HL-60 (cell line): ENCODE measurements at regions not wholly inside any gene's neighbourhood (a gene's known extent, or its start where the extent isn't known, plus 50 kb on each side); places are given as distances from the start of the nearest gene placed in this dataset.

Experiments
- DNase-seq, 2 experiments: peaks; one replicate each; pipeline ENCODE4 v3.0.0-alpha.2; 2010 to 2020; ENCODE audit warnings: low read depth in 1 of 2, low spot score in 1 of 2
- H3K27ac ChIP-seq: fragments of 250-450 bp; sonication (Bioruptor Pico); replicated peaks from 2 replicates; pipeline ENCODE4 v1.5.1; 2020; ENCODE audit warnings: mild to moderate bottlenecking, moderate library complexity
- H3K27me3 ChIP-seq: fragments of 250-450 bp; sonication (Bioruptor Pico); 2 replicates; pipeline ENCODE4 v1.5.1; 2021; ENCODE audit warnings: mild to moderate bottlenecking, moderate library complexity; ENCODE audit not compliant: insufficient read depth, poor library complexity, severe bottlenecking
- H3K4me3 ChIP-seq: replicated peaks from 2 replicates; pipeline ENCODE4 v1.5.1; 2011; ENCODE audit warnings: mild to moderate bottlenecking, control low read depth, low read length; ENCODE audit not compliant: insufficient read depth
- GABPA ChIP-seq: IDR thresholded peaks from 2 replicates; pipeline ENCODE4 v1.6.1; 2012; ENCODE audit warnings: low read depth
- POLR2AphosphoS5 ChIP-seq: IDR thresholded peaks from 2 replicates; pipeline ENCODE4 v1.6.1; 2012; ENCODE audit warnings: low read depth
- SPI1 ChIP-seq: IDR thresholded peaks from 2 replicates; pipeline ENCODE4 v1.6.1; 2012; ENCODE audit warnings: low read depth, mild to moderate bottlenecking, borderline replicate concordance
- TF ChIP-seq, protein P1 (sequence below): IDR thresholded peaks from one replicate; pipeline ENCODE4 v1.5.1; 2011; ENCODE audit warnings: low read length, control low read depth, inconsistent platforms; ENCODE audit not compliant: insufficient read depth
- TF ChIP-seq, protein P2 (sequence below): IDR thresholded peaks from 2 replicates; pipeline ENCODE4 v1.6.1; 2012; ENCODE audit warnings: low read depth; ENCODE audit not compliant: insufficient replicate concordance

DNA sequence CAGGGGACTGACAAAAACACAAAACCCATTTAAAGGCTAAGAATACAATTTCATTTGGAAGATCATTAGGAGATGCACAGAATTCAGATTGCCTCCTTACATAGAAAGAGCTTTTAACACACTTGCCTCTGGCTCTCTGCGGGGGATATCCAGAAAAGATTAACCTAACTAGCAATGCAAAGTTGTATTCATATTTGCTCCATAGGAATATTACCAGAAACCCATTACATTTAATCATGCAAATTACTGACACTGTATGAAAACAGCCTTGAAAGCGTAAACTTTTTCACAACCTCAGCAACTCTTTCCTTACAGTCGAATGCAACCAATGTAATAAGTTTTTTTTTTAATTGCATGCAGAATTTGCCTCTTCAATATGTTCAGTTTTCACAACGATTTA is 1087.3 kb upstream of the PRKX start:
- Histone ChIP-seq H3K27ac (no peak overlapping the region), H3K4me3 (no peak overlapping the region), H3K27me3 (no peaks in the 10 kb centered on the region)
- no peak for TF ChIP-seq SPI1
- no peak for TF ChIP-seq POLR2AphosphoS5
- no peak for DNase-seq

DNA sequence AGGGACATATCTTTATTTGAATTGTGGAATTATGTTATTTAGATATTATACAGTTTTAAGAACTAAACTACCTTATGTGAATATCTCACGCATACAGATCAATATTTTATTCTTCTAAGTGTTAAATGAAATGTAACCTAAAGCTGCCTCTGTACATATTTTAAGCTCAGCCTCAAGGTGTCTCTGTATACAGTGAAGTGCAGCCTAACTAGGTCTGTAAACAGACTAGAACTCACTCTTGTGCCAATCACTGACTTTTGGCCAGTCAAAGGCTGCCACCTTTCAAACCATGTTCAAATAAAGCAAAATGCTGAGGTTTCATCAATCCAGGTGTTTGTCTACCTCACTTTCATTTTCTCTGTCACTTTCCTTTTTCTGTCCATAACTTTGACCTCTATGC is 1074.5 kb upstream of the PRKX start:
- Histone ChIP-seq H3K27me3 (no peaks in the 10 kb centered on the region), H3K4me3 (no peak overlapping the region), H3K27ac (no peak overlapping the region)
- DNase-seq, result no peak
- TF ChIP-seq GABPA (no peak), POLR2AphosphoS5 (no peak), SPI1 (no peak)
- TF ChIP-seq, protein P1, sequence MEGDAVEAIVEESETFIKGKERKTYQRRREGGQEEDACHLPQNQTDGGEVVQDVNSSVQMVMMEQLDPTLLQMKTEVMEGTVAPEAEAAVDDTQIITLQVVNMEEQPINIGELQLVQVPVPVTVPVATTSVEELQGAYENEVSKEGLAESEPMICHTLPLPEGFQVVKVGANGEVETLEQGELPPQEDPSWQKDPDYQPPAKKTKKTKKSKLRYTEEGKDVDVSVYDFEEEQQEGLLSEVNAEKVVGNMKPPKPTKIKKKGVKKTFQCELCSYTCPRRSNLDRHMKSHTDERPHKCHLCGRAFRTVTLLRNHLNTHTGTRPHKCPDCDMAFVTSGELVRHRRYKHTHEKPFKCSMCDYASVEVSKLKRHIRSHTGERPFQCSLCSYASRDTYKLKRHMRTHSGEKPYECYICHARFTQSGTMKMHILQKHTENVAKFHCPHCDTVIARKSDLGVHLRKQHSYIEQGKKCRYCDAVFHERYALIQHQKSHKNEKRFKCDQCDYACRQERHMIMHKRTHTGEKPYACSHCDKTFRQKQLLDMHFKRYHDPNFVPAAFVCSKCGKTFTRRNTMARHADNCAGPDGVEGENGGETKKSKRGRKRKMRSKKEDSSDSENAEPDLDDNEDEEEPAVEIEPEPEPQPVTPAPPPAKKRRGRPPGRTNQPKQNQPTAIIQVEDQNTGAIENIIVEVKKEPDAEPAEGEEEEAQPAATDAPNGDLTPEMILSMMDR, result no peak
- TF ChIP-seq, protein P2, sequence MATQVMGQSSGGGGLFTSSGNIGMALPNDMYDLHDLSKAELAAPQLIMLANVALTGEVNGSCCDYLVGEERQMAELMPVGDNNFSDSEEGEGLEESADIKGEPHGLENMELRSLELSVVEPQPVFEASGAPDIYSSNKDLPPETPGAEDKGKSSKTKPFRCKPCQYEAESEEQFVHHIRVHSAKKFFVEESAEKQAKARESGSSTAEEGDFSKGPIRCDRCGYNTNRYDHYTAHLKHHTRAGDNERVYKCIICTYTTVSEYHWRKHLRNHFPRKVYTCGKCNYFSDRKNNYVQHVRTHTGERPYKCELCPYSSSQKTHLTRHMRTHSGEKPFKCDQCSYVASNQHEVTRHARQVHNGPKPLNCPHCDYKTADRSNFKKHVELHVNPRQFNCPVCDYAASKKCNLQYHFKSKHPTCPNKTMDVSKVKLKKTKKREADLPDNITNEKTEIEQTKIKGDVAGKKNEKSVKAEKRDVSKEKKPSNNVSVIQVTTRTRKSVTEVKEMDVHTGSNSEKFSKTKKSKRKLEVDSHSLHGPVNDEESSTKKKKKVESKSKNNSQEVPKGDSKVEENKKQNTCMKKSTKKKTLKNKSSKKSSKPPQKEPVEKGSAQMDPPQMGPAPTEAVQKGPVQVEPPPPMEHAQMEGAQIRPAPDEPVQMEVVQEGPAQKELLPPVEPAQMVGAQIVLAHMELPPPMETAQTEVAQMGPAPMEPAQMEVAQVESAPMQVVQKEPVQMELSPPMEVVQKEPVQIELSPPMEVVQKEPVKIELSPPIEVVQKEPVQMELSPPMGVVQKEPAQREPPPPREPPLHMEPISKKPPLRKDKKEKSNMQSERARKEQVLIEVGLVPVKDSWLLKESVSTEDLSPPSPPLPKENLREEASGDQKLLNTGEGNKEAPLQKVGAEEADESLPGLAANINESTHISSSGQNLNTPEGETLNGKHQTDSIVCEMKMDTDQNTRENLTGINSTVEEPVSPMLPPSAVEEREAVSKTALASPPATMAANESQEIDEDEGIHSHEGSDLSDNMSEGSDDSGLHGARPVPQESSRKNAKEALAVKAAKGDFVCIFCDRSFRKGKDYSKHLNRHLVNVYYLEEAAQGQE, result no peak

DNA sequence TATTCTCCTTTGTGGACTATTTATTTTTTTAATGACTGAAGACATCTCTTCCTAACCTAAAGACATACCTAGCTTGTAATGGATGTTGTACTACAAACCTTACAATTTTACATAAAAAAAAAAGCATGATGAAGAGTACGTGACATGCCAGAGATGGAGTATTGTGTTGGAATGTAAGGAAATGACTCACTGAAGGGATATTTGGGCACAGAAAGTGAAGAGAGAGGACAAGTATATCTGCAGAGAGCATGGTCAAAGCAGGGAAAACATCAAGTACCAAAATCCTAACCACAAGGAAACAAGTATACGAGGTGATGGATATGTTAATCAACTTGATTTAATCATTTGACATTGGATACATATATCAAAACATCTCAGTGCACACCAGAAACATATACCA is 1051.4 kb upstream of the PRKX start:
- no peak for TF ChIP-seq GABPA
- TF ChIP-seq, protein P1, result no peak
- TF ChIP-seq SPI1, result no peak
- TF ChIP-seq POLR2AphosphoS5, result no peak
- TF ChIP-seq, protein P2, result no peak
- H3K4me3 ChIP-seq, result no peak overlapping the region
- no peaks in the 10 kb centered on the region for H3K27me3 ChIP-seq
- no peak overlapping the region for H3K27ac ChIP-seq
- DNase-seq, result no peak

DNA sequence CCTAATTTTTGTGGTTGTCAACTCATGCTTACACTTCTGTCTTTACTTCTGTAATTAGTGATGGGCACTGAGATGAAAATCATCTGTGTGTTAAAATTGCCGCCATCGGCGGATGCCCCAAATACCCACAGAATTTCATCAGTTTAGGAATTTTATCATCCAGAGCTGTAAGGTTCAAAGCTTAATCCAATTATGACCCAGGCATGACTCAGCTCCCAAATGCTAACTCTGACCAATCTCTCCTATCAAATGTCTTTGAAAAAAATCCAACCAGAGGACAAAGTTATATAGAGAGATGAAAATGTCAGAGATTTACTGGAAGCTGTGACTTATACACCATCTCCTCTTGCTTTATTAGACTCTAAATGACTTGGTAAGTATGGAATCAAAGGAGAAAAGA is 1048.7 kb upstream of the PRKX start:
- Histone ChIP-seq H3K27me3 (no peaks in the 10 kb centered on the region), H3K27ac (no peak overlapping the region), H3K4me3 (no peak overlapping the region)
- no peak for DNase-seq
- TF ChIP-seq SPI1 (no peak), POLR2AphosphoS5 (no peak), GABPA (no peak)
- TF ChIP-seq, protein P1, result no peak
- TF ChIP-seq, protein P2, result no peak
